A549 (cell line): ENCODE measurements at regions not wholly inside any gene's neighbourhood (a gene's known extent, or its start where the extent isn't known, plus 50 kb on each side); places are given as distances from the start of the nearest gene placed in this dataset.
"Not testable (repeated sequence)": the region's sequence is repeated elsewhere in the genome, so short reads cannot be mapped to it uniquely, and the experiment has no call there.

Experiments
- ATAC-seq, 2 experiments: fragments of 200-7000 bp in 1 of 2; fragments of >200 bp in 1 of 2; cut with Nextera tagmentation in 1 of 2; cut with Tn5 transposase in 1 of 2; 3 replicates each; pipeline versions ENCODE4 v1.8.0 to v1.9.1; 2018 to 2020; ENCODE audit warnings: mild to moderate bottlenecking in 1 of 2, moderate library complexity in 1 of 2
- CTCF ChIA-PET: fragments of 300-600 bp; sonication (Branson Sonifier 250); formaldehyde crosslinking; extraction: SDS; loops from one replicate; lab custom pipeline; 2021; ENCODE audit warnings: antibody characterized with exemption, inconsistent platforms; lab: Yijun Ruan, JAX
- POLR2A ChIA-PET: fragments of 350-600 bp; formaldehyde crosslinking; extraction: SDS; loops from one replicate; lab custom pipeline; 2021; ENCODE audit warnings: antibody characterized with exemption, inconsistent platforms; lab: Yijun Ruan, JAX
- DNase-seq, 2 experiments: peaks; one replicate each; pipeline versions ENCODE4 v3.0.0 to v3.0.0-alpha.2; 2011 to 2016; ENCODE audit warnings: low read depth in 1 of 2, low spot score in 1 of 2
- FAIRE-seq: peaks from 2 replicates; lab custom pipeline; 2011; peaks lifted over from hg19 to GRCh38; lab: Jason Lieb, UNC
- H3K27ac ChIP-seq, 2 experiments: fragments of >200 bp; sonication (Bioruptor Twin); formaldehyde crosslinking; 3 replicates each; pipeline ENCODE4 v1.5.1; 2016 to 2017
- H3K4me1 ChIP-seq: fragments of >200 bp; sonication (Bioruptor Twin); formaldehyde crosslinking; 3 replicates; pipeline ENCODE4 v1.6.1; 2016
- H3K4me2 ChIP-seq: fragments of >200 bp; sonication (Bioruptor Twin); formaldehyde crosslinking; 3 replicates; pipeline ENCODE4 v1.6.1; 2016
- H3K4me3 ChIP-seq: fragments of >200 bp; sonication (Bioruptor Twin); formaldehyde crosslinking; 3 replicates; pipeline ENCODE4 v1.5.1; 2016
- H3K9me3 ChIP-seq: fragments of >200 bp; sonication (Bioruptor Twin); formaldehyde crosslinking; 3 replicates; pipeline ENCODE4 v1.6.1; 2016
- BCL3 ChIP-seq: fragments of >200 bp; sonication (Bioruptor Twin); formaldehyde crosslinking; IDR thresholded peaks from 3 replicates; pipeline ENCODE4 v1.6.1; 2016
- CEBPB ChIP-seq, 2 experiments: fragments of >200 bp in 1 of 2; sonication (Bioruptor Twin) in 1 of 2; formaldehyde crosslinking in 1 of 2; IDR thresholded peaks; 2 replicates each; pipeline ENCODE4 v1.6.1; 2012 to 2016
- CHD2 ChIP-seq: fragments of 150-350 bp; IDR thresholded peaks from 2 replicates; pipeline ENCODE4 v1.6.1; 2014; ENCODE audit warnings: low read length; ENCODE audit not compliant: partially characterized antibody
- CHD4 ChIP-seq: fragments of 200-600 bp; sonication (generic); IDR thresholded peaks from 2 replicates; pipeline ENCODE4 v1.6.1; 2016; ENCODE audit warnings: antibody characterized with exemption, mild to moderate bottlenecking, borderline replicate concordance
- CTCF ChIP-seq: fragments of >200 bp; sonication (Bioruptor Twin); formaldehyde crosslinking; IDR thresholded peaks from 3 replicates; pipeline ENCODE4 v1.5.1; 2016
- EHF ChIP-seq: fragments of 250-450 bp; sonication (Bioruptor Pico); IDR thresholded peaks from 2 replicates; pipeline ENCODE4 v1.5.0; 2020; ENCODE audit warnings: mild to moderate bottlenecking
- EHMT2 ChIP-seq: fragments of 200-600 bp; sonication (generic); IDR thresholded peaks from 2 replicates; pipeline ENCODE4 v1.6.1; 2016; ENCODE audit warnings: antibody characterized with exemption, low read depth, mild to moderate bottlenecking, moderate library complexity
- ELK1 ChIP-seq: fragments of 150-350 bp; IDR thresholded peaks from 2 replicates; pipeline ENCODE4 v1.6.1; 2014; ENCODE audit warnings: low read depth, mild to moderate bottlenecking, low read length
- FOSB ChIP-seq: fragments of 250-450 bp; sonication (Bioruptor Pico); IDR thresholded peaks from 2 replicates; pipeline ENCODE4 v1.5.0; 2020; ENCODE audit warnings: mild to moderate bottlenecking, moderate library complexity
- FOSL2 ChIP-seq, 2 experiments: fragments of 450-650 bp in 1 of 2; fragments of >200 bp in 1 of 2; sonication (Bioruptor Twin) in 1 of 2; formaldehyde crosslinking; IDR thresholded peaks; 2 replicates each; pipeline versions ENCODE4 v1.5.0 to v1.6.1; 2016 to 2020; ENCODE audit warnings: mild to moderate bottlenecking in 1 of 2, moderate library complexity in 1 of 2
- FOXS1 ChIP-seq: fragments of 250-450 bp; sonication (Bioruptor Pico); IDR thresholded peaks from 2 replicates; pipeline ENCODE4 v1.5.0; 2020; ENCODE audit warnings: mild to moderate bottlenecking, moderate library complexity
- GATA3 ChIP-seq: IDR thresholded peaks from 2 replicates; pipeline ENCODE4 v1.6.1; 2012; ENCODE audit warnings: borderline replicate concordance
- HES2 ChIP-seq: fragments of >200 bp; sonication (Bioruptor Twin); formaldehyde crosslinking; IDR thresholded peaks from 2 replicates; pipeline ENCODE4 v1.6.1; 2016
- HOXB5 ChIP-seq: fragments of 250-450 bp; sonication (Bioruptor Pico); IDR thresholded peaks from 2 replicates; pipeline ENCODE4 v1.5.0; 2020; ENCODE audit warnings: mild to moderate bottlenecking, moderate library complexity
- JUN ChIP-seq, 2 experiments: fragments of >200 bp; sonication (Bioruptor Twin); formaldehyde crosslinking; IDR thresholded peaks; 2 replicates in 1 of 2; 3 replicates in 1 of 2; pipeline ENCODE4 v1.6.1; 2016 to 2017
- MAFK ChIP-seq: fragments of 450-650 bp; IDR thresholded peaks from 2 replicates; pipeline ENCODE4 v1.6.1; 2014; ENCODE audit not compliant: partially characterized antibody
- RAD21 ChIP-seq, 2 experiments: fragments of >200 bp in 1 of 2; sonication (Bioruptor Twin) in 1 of 2; formaldehyde crosslinking in 1 of 2; IDR thresholded peaks in 1 of 2; conservative IDR thresholded peaks in 1 of 2; 2 replicates in 1 of 2; 3 replicates in 1 of 2; pipeline ENCODE4 v1.6.1; 2012 to 2018; ENCODE audit warnings: inconsistent platforms in 1 of 2
- RARB ChIP-seq: fragments of 250-450 bp; sonication (Bioruptor Pico); IDR thresholded peaks from 2 replicates; pipeline ENCODE4 v1.8.0; 2021; ENCODE audit warnings: mild to moderate bottlenecking, moderate library complexity
- REST ChIP-seq: fragments of 200-600 bp; sonication (generic); IDR thresholded peaks from 2 replicates; pipeline ENCODE4 v1.6.1; 2016; ENCODE audit warnings: antibody characterized with exemption, mild to moderate bottlenecking, moderate library complexity
- RNF2 ChIP-seq: fragments of 200-600 bp; sonication (generic); IDR thresholded peaks from 2 replicates; pipeline ENCODE4 v1.6.1; 2016; ENCODE audit warnings: low read depth, mild to moderate bottlenecking, antibody characterized with exemption, moderate library complexity, borderline replicate concordance
- SMC3 ChIP-seq: fragments of >200 bp; sonication (Bioruptor Twin); formaldehyde crosslinking; IDR thresholded peaks from 3 replicates; pipeline ENCODE4 v1.6.1; 2018; ENCODE audit warnings: inconsistent platforms
- USF2 ChIP-seq: fragments of 450-650 bp; IDR thresholded peaks from 2 replicates; pipeline ENCODE4 v1.6.1; 2014; ENCODE audit warnings: antibody characterized with exemption
- ZC3H11A ChIP-seq: fragments of 450-650 bp; IDR thresholded peaks from 2 replicates; pipeline ENCODE4 v1.6.1; 2014; ENCODE audit warnings: antibody characterized with exemption, mild to moderate bottlenecking
- ZFP36 ChIP-seq: fragments of 450-650 bp; IDR thresholded peaks from 2 replicates; pipeline ENCODE4 v1.6.1; 2014; ENCODE audit warnings: borderline replicate concordance; ENCODE audit not compliant: partially characterized antibody
- ZSCAN20 ChIP-seq: fragments of 250-450 bp; sonication (Bioruptor Pico); IDR thresholded peaks from 2 replicates; pipeline ENCODE4 v1.8.0; 2022; ENCODE audit warnings: mild to moderate bottlenecking, moderate library complexity
- WGBS: methylation state at CpG from one replicate; pipeline ENCODE4 v1.1.6; 2017; ENCODE audit errors: missing lambda C conversion rate; 5-methylcytosine and 5-hydroxymethylcytosine counted together

- TF ChIP-seq BCL3: no peak
- TF ChIP-seq RAD21 (conservative IDR thresholded peaks at IDR 0.05 in 1 of 2, IDR thresholded peaks at IDR 0.05 in 1 of 2): no peak
- no peak for TF ChIP-seq FOSB (CRISPR knock-in tag)
Observed at GRCh38 chr1:199529324-199529723, 498.2 kb upstream of the NR5A2 start (continued).

- peaks cover 22% of the 10 kb centered on the region for H3K9me3 ChIP-seq
- FAIRE-seq, H3K4me1 ChIP-seq, POLR2A ChIA-PET, H3K4me2 ChIP-seq, DNase-seq, H3K4me3 ChIP-seq, CTCF ChIA-PET, H3K27ac ChIP-seq, ATAC-seq: not testable (repeated sequence)
- 22% methylated on average over 4 of the region's 4 CpGs for WGBS
- TF ChIP-seq ZFP36: peak; percentile 89
Observed at GRCh38 chr1:199533361-199533760, 494.1 kb upstream of the NR5A2 start.

- FAIRE-seq (no peak), DNase-seq (peak; percentile 3 to 64), ATAC-seq (peak; percentile 60 to 84; a peak in 5 of 6 replicates)
- H3K9me3 ChIP-seq: no peaks in the 10 kb centered on the region; the same call in 2 of the 3 replicates
- H3K4me3 ChIP-seq: no peak overlapping the region
- H3K4me2 ChIP-seq: no peak overlapping the region
- ChIA-PET CTCF (no interaction called here), POLR2A (no interaction called here)
- 26% methylated on average over 1 of the region's 1 CpG for WGBS
- no peak overlapping the region for H3K27ac ChIP-seq
- no peaks in the 10 kb centered on the region for H3K4me1 ChIP-seq
- TF ChIP-seq CEBPB (IDR thresholded peaks at IDR 0.05) (no peak), REST (no peak), EHMT2 (no peak), USF2 (no peak), RAD21 (conservative IDR thresholded peaks at IDR 0.05 in 1 of 2, IDR thresholded peaks at IDR 0.05 in 1 of 2) (peak; percentile 55 to 77), FOXS1 (CRISPR knock-in tag) (no peak), JUN (IDR thresholded peaks at IDR 0.05) (no peak), ZC3H11A (no peak), CHD2 (no peak), ZSCAN20 (CRISPR knock-in tag) (no peak), GATA3 (no peak), RARB (CRISPR knock-in tag) (no peak), MAFK (no peak), ZFP36 (no peak), CTCF (peak; percentile 22; the same call in 1 of the 3 replicates), SMC3 (0 out of 3 replicates have a peak, but pooled peaks have one; percentile 20), HOXB5 (CRISPR knock-in tag) (no peak), HES2 (no peak), RNF2 (no peak), CHD4 (no peak), EHF (CRISPR knock-in tag) (no peak), ELK1 (no peak), FOSL2 (IDR thresholded peaks at IDR 0.05) (no peak), FOSL2 (CRISPR knock-in tag; IDR thresholded peaks at IDR 0.05) (no peak)
Observed at GRCh38 chr1:199545780-199546179, 481.7 kb upstream of the NR5A2 start.
